ENCODE measurements at regions not wholly inside any gene's neighbourhood (a gene's known extent, or its start where the extent isn't known, plus 50 kb on each side); places are given as distances from the start of the nearest gene placed in this dataset.

DNA sequence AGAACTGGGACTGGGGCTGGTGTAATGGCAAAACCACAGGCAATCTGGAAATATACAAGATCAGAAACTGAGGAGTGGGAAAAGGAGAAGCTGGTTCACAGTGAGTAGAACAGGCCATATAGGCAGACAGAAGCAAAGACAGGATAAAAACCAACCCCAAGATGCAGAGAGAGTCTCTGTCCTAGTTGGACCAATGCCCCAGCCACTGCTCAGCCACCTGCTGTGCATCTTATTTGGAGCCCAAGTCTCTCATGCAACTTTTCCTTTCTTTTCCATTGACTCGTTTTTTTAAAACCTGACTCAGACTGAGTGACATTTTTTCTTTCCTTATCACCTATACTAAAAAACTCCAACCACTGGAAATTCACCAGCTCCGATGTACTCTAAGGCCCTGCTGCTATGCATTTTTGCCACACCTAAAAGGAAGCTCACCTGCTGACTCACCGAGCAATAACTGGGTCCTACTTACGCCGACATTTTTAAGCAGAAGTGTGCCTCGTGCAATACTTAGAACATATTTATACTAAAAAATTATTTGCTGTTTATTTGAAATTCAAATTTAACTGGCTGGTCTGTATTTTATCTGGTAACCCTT is 100.8 kb upstream of the XYLT1 start:
- Histone ChIP-seq H3K4me3 (ENCODE audit: low read depth in 1 of 2, low read length in 2 of 2) (no peak overlapping the region), H3K36me3 (ENCODE audit: control insufficient read depth in 1 of 2, insufficient read depth in 2 of 2, low read length in 2 of 2) (no peaks in the 10 kb centered on the region), H3K4me1 (ENCODE audit: control insufficient read depth in 1 of 2, insufficient read depth in 2 of 2, low read length in 2 of 2) (no peaks in the 10 kb centered on the region), H3K27me3 (ENCODE audit: low read depth, low read length) (no peaks in the 10 kb centered on the region), H3K27ac (ENCODE audit: low read length) (no peak overlapping the region), H3K9me3 (ENCODE audit: control insufficient read depth in 1 of 2, low read length in 2 of 2) (peaks cover 0 to 2% of the 10 kb centered on the region in 2 donors)

DNA sequence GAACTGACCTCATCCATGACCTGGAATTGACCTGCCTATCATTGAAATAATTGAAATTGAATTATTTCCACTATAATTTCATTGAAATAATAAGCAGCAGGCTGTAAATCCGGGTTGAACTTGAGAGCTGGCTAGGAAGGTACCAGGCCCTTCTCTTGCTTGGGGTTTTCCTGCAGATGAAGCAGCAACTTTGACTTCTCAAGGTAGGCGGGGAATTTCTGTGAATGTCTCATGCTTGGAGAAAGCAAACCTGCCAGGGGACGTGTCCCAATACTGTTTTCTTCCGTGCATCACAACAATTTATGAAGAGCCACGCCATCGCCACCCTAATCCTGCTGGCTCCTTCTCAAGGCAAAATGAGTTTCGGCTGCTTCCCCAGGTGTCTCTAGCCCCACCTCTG is 97.5 kb upstream of the XYLT1 start:
- no peaks in the 10 kb centered on the region for H3K4me1 ChIP-seq (ENCODE audit: control insufficient read depth in 1 of 2, insufficient read depth in 2 of 2, low read length in 2 of 2)
- H3K27me3 ChIP-seq (ENCODE audit: low read depth, low read length): no peaks in the 10 kb centered on the region
- no peaks in the 10 kb centered on the region for H3K36me3 ChIP-seq (ENCODE audit: control insufficient read depth in 1 of 2, insufficient read depth in 2 of 2, low read length in 2 of 2)
- H3K27ac ChIP-seq (ENCODE audit: low read length): no peak overlapping the region
- H3K4me3 ChIP-seq (ENCODE audit: low read depth in 1 of 2, low read length in 2 of 2): no peak overlapping the region
- H3K9me3 ChIP-seq (ENCODE audit: control insufficient read depth in 1 of 2, low read length in 2 of 2): no peaks in the 10 kb centered on the region

DNA sequence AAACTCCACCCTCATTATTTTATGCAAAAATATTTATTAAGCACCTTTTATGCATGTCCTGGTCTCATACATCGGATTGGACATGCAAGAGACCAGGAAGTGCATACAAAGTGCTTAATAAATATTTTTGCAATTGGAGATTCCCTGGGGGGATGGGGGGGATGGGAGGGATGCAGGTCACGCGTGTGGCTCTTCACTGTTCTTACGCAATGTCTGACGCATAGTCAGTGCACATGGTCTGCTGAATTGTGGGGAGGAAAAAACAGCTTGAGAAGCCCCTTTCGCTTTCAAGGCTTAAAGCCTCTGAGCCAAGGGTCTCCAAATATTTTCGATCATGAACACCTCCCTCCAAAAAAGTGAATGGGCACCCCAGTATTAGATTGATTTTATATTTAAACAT is 96.7 kb upstream of the XYLT1 start:
- no peaks in the 10 kb centered on the region for H3K9me3 ChIP-seq (ENCODE audit: control insufficient read depth in 1 of 2, low read length in 2 of 2)
- no peaks in the 10 kb centered on the region for H3K36me3 ChIP-seq (ENCODE audit: control insufficient read depth in 1 of 2, insufficient read depth in 2 of 2, low read length in 2 of 2)
- no peak overlapping the region for H3K27ac ChIP-seq (ENCODE audit: low read length)
- H3K4me1 ChIP-seq (ENCODE audit: control insufficient read depth in 1 of 2, insufficient read depth in 2 of 2, low read length in 2 of 2): no peaks in the 10 kb centered on the region
- no peaks in the 10 kb centered on the region for H3K27me3 ChIP-seq (ENCODE audit: low read depth, low read length)
- no peak overlapping the region for H3K4me3 ChIP-seq (ENCODE audit: low read depth in 1 of 2, low read length in 2 of 2)

DNA sequence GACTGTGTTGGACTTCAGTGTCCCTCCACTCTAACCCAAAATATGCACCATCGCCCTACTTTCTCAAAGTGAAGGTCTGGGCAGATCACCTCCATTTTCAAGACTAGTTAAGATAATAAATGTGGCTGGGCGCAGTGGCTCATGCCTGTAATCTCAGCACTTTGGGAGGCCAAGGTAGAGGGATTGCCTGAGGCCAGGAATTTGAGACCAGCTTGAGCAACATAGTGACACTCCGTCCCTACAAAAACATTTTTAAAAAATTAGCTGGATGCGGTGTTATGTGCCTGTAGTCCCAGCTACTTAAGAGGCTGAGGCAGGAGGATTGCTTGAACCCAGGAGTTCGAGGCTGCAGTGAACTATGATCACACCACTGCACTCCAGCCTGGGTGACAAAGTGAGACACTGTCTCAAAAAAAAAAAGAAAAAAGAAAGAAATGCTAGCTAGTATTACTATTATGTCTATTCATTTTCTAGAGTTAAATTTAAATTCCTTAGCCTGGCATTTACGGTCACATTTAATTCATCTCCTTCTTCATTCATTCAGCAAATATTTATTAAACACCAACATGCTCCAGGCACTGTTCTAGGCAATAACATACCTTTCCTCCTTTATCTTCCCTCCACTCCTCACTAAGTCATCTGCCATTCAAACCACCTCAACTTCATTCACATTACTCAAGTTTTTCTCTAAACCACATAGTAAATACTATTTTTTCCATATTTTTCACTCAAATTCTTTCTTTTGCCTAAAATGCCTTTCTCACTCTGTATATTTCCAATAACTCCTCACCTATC is 96.1 kb upstream of the XYLT1 start:
- no peak overlapping the region for H3K4me3 ChIP-seq (ENCODE audit: low read depth in 1 of 2, low read length in 2 of 2)
- no peaks in the 10 kb centered on the region for H3K4me1 ChIP-seq (ENCODE audit: control insufficient read depth in 1 of 2, insufficient read depth in 2 of 2, low read length in 2 of 2)
- no peaks in the 10 kb centered on the region for H3K9me3 ChIP-seq (ENCODE audit: control insufficient read depth in 1 of 2, low read length in 2 of 2)
- H3K27ac ChIP-seq (ENCODE audit: low read length): no peak overlapping the region
- no peaks in the 10 kb centered on the region for H3K36me3 ChIP-seq (ENCODE audit: control insufficient read depth in 1 of 2, insufficient read depth in 2 of 2, low read length in 2 of 2)
- no peaks in the 10 kb centered on the region for H3K27me3 ChIP-seq (ENCODE audit: low read depth, low read length)

DNA sequence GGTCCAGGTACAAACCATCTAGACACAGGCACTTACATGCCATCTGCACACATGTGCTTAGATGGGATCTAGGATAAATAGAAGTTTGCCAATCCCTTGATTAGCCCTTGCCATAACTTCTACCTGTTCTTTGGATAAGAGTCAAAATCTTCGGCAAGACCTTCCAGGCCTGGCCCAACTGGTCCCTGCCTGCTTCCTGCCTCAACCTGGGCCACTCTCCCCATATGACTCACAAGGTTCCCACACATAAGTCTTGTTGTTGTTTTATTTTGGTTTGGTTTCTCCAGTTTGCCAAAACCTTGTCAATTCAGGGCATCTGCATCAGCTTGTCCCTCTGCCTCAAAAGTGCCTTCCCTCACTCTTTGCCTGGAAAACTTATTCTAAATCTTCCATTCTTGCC is 95.3 kb upstream of the XYLT1 start:
- no peaks in the 10 kb centered on the region for H3K4me1 ChIP-seq (ENCODE audit: control insufficient read depth in 1 of 2, insufficient read depth in 2 of 2, low read length in 2 of 2)
- H3K36me3 ChIP-seq (ENCODE audit: control insufficient read depth in 1 of 2, insufficient read depth in 2 of 2, low read length in 2 of 2): no peaks in the 10 kb centered on the region
- H3K27ac ChIP-seq (ENCODE audit: low read length): no peak overlapping the region
- no peak overlapping the region for H3K4me3 ChIP-seq (ENCODE audit: low read depth in 1 of 2, low read length in 2 of 2)
- no peaks in the 10 kb centered on the region for H3K9me3 ChIP-seq (ENCODE audit: control insufficient read depth in 1 of 2, low read length in 2 of 2)
- no peaks in the 10 kb centered on the region for H3K27me3 ChIP-seq (ENCODE audit: low read depth, low read length)

DNA sequence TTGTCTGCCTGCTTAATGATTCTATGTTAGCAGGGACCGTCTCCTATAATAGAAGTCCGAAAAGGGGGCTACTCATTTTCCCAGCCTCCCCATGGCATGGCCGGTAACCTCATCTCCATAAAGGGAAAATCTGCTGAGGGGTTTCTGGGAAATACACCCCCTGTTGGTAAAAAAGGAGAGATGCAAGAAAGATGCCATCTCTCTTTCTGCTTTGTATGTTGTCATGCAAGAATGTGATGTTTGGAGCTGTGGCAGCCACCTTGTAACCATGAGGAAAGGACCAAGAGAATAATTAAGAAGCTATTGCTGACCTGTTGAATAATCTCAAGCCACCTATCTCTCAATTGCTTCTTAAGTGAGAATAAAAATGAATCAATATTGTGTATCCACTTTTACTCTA is 94.8 kb upstream of the XYLT1 start:
- H3K4me3 ChIP-seq (ENCODE audit: low read depth in 1 of 2, low read length in 2 of 2): no peak overlapping the region
- no peaks in the 10 kb centered on the region for H3K4me1 ChIP-seq (ENCODE audit: control insufficient read depth in 1 of 2, insufficient read depth in 2 of 2, low read length in 2 of 2)
- no peaks in the 10 kb centered on the region for H3K36me3 ChIP-seq (ENCODE audit: control insufficient read depth in 1 of 2, insufficient read depth in 2 of 2, low read length in 2 of 2)
- H3K9me3 ChIP-seq (ENCODE audit: control insufficient read depth in 1 of 2, low read length in 2 of 2): no peaks in the 10 kb centered on the region
- no peaks in the 10 kb centered on the region for H3K27me3 ChIP-seq (ENCODE audit: low read depth, low read length)
- no peak overlapping the region for H3K27ac ChIP-seq (ENCODE audit: low read length)

DNA sequence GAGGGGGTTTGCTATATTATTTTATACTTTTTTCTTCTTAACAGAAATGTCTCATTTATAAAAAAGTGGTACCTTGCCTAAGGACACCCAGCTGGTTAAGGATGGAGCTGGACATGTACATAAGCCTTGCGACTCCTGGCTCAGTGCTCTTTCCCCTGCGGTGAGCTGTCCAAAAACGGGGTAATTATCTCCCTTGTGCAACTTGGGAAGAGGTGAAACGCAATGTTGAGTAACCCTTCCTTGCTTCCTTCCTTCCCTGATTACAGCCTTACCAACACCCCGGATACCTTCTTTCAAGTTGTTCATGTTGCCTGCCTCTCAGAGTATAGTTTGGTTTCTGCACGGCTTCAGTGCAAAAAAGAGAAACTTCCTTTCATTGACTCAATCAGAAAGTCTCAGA is 94.1 kb upstream of the XYLT1 start:
- H3K9me3 ChIP-seq (ENCODE audit: control insufficient read depth in 1 of 2, low read length in 2 of 2): no peaks in the 10 kb centered on the region
- H3K4me1 ChIP-seq (ENCODE audit: control insufficient read depth in 1 of 2, insufficient read depth in 2 of 2, low read length in 2 of 2): no peaks in the 10 kb centered on the region
- no peaks in the 10 kb centered on the region for H3K36me3 ChIP-seq (ENCODE audit: control insufficient read depth in 1 of 2, insufficient read depth in 2 of 2, low read length in 2 of 2)
- no peak overlapping the region for H3K27ac ChIP-seq (ENCODE audit: low read length)
- H3K27me3 ChIP-seq (ENCODE audit: low read depth, low read length): no peaks in the 10 kb centered on the region
- no peak overlapping the region for H3K4me3 ChIP-seq (ENCODE audit: low read depth in 1 of 2, low read length in 2 of 2)

DNA sequence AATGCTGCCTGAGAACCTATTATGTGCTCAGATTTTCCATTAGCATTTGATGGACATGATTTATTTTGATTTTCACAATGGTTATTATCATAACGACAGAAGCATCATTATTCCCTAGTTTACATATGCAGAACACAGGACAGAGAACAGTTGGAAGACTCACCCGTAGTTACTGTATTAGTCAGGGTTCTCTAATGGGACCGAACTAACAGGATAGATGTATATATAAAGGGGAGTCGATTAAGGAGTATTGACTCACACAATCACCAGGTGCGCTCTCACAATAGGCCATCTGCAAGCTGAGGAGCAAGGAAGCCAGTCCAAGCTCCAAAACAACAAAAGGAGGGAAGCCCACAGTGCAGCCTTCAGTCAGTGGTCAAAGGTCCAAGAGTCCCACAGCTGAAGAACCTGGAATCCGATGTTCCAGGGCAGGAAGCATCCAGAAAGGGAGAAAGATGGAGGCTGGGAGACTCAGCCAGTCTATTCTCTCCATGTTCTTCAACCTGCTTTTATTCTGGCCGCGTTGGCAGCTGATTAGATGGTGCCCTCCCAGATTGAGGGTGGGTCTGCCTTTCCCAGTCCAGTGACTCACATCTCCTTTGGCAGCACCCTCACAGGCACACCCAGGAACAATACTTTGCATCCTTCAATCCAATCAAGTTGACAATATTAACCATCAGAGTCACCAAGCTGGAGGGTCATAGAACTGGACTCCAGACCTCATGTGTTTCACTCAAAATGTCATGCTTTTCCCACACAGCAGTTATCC is 92.7 kb upstream of the XYLT1 start:
- H3K27me3 ChIP-seq (ENCODE audit: low read depth, low read length): no peaks in the 10 kb centered on the region
- no peaks in the 10 kb centered on the region for H3K9me3 ChIP-seq (ENCODE audit: control insufficient read depth in 1 of 2, low read length in 2 of 2)
- no peaks in the 10 kb centered on the region for H3K36me3 ChIP-seq (ENCODE audit: control insufficient read depth in 1 of 2, insufficient read depth in 2 of 2, low read length in 2 of 2)
- no peak overlapping the region for H3K4me3 ChIP-seq (ENCODE audit: low read depth in 1 of 2, low read length in 2 of 2)
- H3K27ac ChIP-seq (ENCODE audit: low read length): no peak overlapping the region
- no peaks in the 10 kb centered on the region for H3K4me1 ChIP-seq (ENCODE audit: control insufficient read depth in 1 of 2, insufficient read depth in 2 of 2, low read length in 2 of 2)

DNA sequence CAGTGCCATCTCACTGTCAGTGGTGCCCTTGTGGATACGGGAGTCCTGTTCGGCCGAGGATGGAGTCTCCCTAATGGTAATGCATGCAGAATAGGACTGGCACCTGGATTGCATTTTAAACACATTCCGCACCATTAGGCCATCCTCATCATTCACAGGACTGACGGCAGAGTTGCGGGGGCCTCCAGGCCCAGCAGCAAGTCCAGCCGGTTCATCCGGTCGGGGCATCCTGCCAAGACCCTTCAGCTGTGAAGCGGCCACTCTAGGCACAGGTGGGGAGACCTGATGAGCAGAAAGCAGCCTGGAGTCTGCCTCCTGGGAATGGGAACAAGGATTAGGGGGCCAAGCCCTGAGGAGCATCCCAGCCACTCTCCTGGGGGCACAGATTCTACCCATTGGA is 90.3 kb upstream of the XYLT1 start:
- Histone ChIP-seq H3K27me3 (ENCODE audit: low read depth, low read length) (no peaks in the 10 kb centered on the region), H3K4me1 (ENCODE audit: control insufficient read depth in 1 of 2, insufficient read depth in 2 of 2, low read length in 2 of 2) (no peaks in the 10 kb centered on the region), H3K27ac (ENCODE audit: low read length) (no peak overlapping the region), H3K4me3 (ENCODE audit: low read depth in 1 of 2, low read length in 2 of 2) (no peak overlapping the region), H3K36me3 (ENCODE audit: control insufficient read depth in 1 of 2, insufficient read depth in 2 of 2, low read length in 2 of 2) (no peaks in the 10 kb centered on the region), H3K9me3 (ENCODE audit: control insufficient read depth in 1 of 2, low read length in 2 of 2) (no peaks in the 10 kb centered on the region)

DNA sequence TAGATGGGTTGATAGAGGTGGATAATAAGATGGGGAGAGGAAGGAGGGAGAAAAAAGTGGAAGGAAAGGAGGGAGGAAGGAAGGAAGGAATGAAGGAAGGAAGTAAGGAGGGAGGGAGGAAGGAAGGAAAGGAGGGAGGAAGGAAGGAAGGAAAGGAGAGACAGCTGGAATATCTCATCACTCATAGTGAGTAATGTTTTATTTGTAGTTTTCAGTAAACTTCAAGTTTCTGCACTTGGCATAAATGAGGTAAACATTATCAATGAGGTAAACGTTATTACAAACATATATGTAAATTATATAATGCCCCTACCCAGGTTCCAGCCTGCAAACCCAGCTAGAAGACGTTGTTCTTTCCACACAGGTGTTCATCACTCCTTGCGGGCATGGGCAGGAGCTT is 89.8 kb upstream of the XYLT1 start:
- Histone ChIP-seq H3K9me3 (ENCODE audit: control insufficient read depth in 1 of 2, low read length in 2 of 2) (no peaks in the 10 kb centered on the region), H3K4me1 (ENCODE audit: control insufficient read depth in 1 of 2, insufficient read depth in 2 of 2, low read length in 2 of 2) (no peaks in the 10 kb centered on the region), H3K4me3 (ENCODE audit: low read depth in 1 of 2, low read length in 2 of 2) (no peak overlapping the region), H3K27ac (ENCODE audit: low read length) (no peak overlapping the region), H3K36me3 (ENCODE audit: control insufficient read depth in 1 of 2, insufficient read depth in 2 of 2, low read length in 2 of 2) (no peaks in the 10 kb centered on the region), H3K27me3 (ENCODE audit: low read depth, low read length) (no peaks in the 10 kb centered on the region)

DNA sequence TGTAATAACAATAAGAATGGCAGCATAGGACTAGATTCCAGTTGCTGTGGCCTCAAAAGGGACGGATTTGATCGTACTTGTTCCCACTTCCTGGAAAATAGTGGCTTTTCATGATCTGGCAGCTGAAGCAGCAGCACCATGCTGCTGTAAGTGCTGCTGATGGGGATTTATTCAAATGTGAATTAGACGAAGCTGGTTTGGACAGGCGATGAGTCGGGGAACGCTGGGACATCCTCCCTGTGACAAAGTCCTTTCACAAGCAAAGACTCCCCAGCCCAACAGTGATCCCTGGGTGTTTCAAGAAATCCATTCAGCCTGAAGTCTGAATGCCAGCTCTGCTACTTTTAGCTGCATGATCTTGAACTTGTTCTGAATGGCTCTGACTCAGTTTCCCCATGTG is 88.6 kb upstream of the XYLT1 start:
- no peak overlapping the region for H3K4me3 ChIP-seq (ENCODE audit: low read depth in 1 of 2, low read length in 2 of 2)
- H3K36me3 ChIP-seq (ENCODE audit: control insufficient read depth in 1 of 2, insufficient read depth in 2 of 2, low read length in 2 of 2): no peaks in the 10 kb centered on the region
- no peaks in the 10 kb centered on the region for H3K4me1 ChIP-seq (ENCODE audit: control insufficient read depth in 1 of 2, insufficient read depth in 2 of 2, low read length in 2 of 2)
- H3K27me3 ChIP-seq (ENCODE audit: low read depth, low read length): no peaks in the 10 kb centered on the region
- no peaks in the 10 kb centered on the region for H3K9me3 ChIP-seq (ENCODE audit: control insufficient read depth in 1 of 2, low read length in 2 of 2)
- no peak overlapping the region for H3K27ac ChIP-seq (ENCODE audit: low read length)
